Liver (tissue), 8 donors: ENCODE measurements at regions not wholly inside any gene's neighbourhood (a gene's known extent, or its start where the extent isn't known, plus 50 kb on each side); places are given as distances from the start of the nearest gene placed in this dataset.

Source experiments
- DNase-seq: peaks from one replicate; pipeline ENCODE4 v3.0.0-alpha.2; 2017; ENCODE audit warnings: low spot score
- H3K27ac ChIP-seq, 2 donors: one replicate each; pipeline ENCODE4 v1.7.0; 2013; ENCODE audit warnings: inconsistent platforms in 2 of 2, low read length in 2 of 2, control low read depth in 1 of 2, low read depth in 1 of 2, mild to moderate bottlenecking in 1 of 2
- H3K27me3 ChIP-seq, 4 donors: one replicate each; pipeline versions ENCODE4 v1.6.1 to v1.7.0; 2013; ENCODE audit warnings: low read length in 3 of 4, inconsistent platforms in 1 of 4, mild to moderate bottlenecking in 1 of 4, moderate library complexity in 1 of 4; ENCODE audit not compliant: control insufficient read depth in 4 of 4, insufficient read depth in 4 of 4
- H3K36me3 ChIP-seq, 4 donors: one replicate each; pipeline versions ENCODE4 v1.6.1 to v1.7.0; 2013; ENCODE audit warnings: low read length in 3 of 4, mild to moderate bottlenecking in 3 of 4, low read depth in 1 of 4, moderate library complexity in 1 of 4; ENCODE audit not compliant: control insufficient read depth in 4 of 4, insufficient read depth in 3 of 4
- H3K4me1 ChIP-seq, 4 donors: one replicate each; pipeline versions ENCODE4 v1.6.1 to v1.7.0; 2013; ENCODE audit warnings: low read length in 3 of 4, mild to moderate bottlenecking in 3 of 4, moderate library complexity in 1 of 4; ENCODE audit not compliant: control insufficient read depth in 4 of 4, insufficient read depth in 4 of 4
- H3K4me3 ChIP-seq, 3 donors: one replicate each; pipeline versions ENCODE4 v1.6.1 to v1.7.0; 2013; ENCODE audit warnings: low read length in 3 of 3, control low read depth in 1 of 3, low read depth in 1 of 3, mild to moderate bottlenecking in 1 of 3
- H3K9ac ChIP-seq, 2 donors: one replicate each; pipeline ENCODE4 v1.7.0; 2013; ENCODE audit warnings: low read length in 2 of 2, mild to moderate bottlenecking in 2 of 2, moderate library complexity in 2 of 2, control low read depth in 1 of 2, low read depth in 1 of 2
- H3K9me3 ChIP-seq, 4 donors: one replicate each; pipeline versions ENCODE4 v1.6.1 to v1.7.0; 2013; ENCODE audit warnings: low read length in 3 of 4; ENCODE audit not compliant: control insufficient read depth in 4 of 4
- ATF3 ChIP-seq: IDR thresholded peaks from 2 replicates; pipeline ENCODE4 v1.6.1; 2016; ENCODE audit warnings: antibody characterized with exemption
- CTCF ChIP-seq: fragments of 150-350 bp; IDR thresholded peaks from 2 replicates; pipeline ENCODE4 v1.5.1; 2017; ENCODE audit warnings: improper control_type of control experiment, low read depth, low read length; ENCODE audit not compliant: missing input control
- EGR1 ChIP-seq, 2 donors: IDR thresholded peaks; 2 replicates each; pipeline ENCODE4 v1.6.1; 2016 to 2018; ENCODE audit warnings: antibody characterized with exemption in 2 of 2, low read depth in 2 of 2
- FOXA2 ChIP-seq: IDR thresholded peaks from 2 replicates; pipeline ENCODE4 v1.6.1; 2016; ENCODE audit warnings: antibody characterized with exemption
- MAX ChIP-seq: IDR thresholded peaks from 2 replicates; pipeline ENCODE4 v1.6.1; 2016; ENCODE audit warnings: antibody characterized with exemption
- RAD21 ChIP-seq, 2 donors: IDR thresholded peaks; 2 replicates each; pipeline ENCODE4 v1.6.1; 2016; ENCODE audit warnings: antibody characterized with exemption in 2 of 2, mild to moderate bottlenecking in 2 of 2
- REST ChIP-seq: IDR thresholded peaks from 2 replicates; pipeline ENCODE4 v1.6.1; 2016; ENCODE audit warnings: antibody characterized with exemption, mild to moderate bottlenecking
- WGBS: extraction: QIAGEN DNeasy Blood & Tissue Kit; methylation state at CpG from one replicate; pipeline ENCODE4 v1.1.7; 2013; 5-methylcytosine and 5-hydroxymethylcytosine counted together
- TF ChIP-seq, protein P1 (sequence below): IDR thresholded peaks from 2 replicates; pipeline ENCODE4 v1.6.1; 2016; ENCODE audit warnings: antibody characterized with exemption
- donor health status: healthy.
- donor health status: healthy.
- donor health status: healthy.
- donor health status: healthy.
- donor health status: healthy.

DNA sequence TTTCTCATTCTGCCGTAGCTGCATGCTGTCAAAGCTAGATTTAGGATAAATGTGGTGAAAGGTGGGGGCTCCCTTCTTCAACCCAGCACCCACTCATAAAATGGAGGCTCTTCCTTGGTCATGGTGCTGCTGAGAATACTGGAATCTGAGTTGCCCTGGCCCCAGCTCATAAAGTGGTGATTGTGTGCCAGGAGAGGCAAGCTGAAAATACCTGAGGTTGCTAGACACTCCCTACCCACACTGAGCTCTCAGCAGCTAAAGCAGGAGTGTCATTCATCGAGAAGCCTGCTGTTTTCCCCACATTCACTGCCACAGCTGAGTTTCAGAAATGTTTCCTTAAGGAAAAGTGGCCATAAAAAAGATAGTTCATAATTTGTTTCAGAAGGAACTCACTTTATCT, 297.1 kb upstream of the RBMS1 start:
- 72% methylated on average over 2 of the region's 2 CpGs for WGBS
- H3K9ac ChIP-seq: no peak overlapping the region
- H3K27me3 ChIP-seq: no peaks in the 10 kb centered on the region
- H3K9me3 ChIP-seq: no peaks in the 10 kb centered on the region
- TF ChIP-seq ATF3 (no peak), REST (no peak), CTCF (no peak), RAD21 (IDR thresholded peaks at IDR 0.05) (no peak)
- no peak for DNase-seq
- no peaks in the 10 kb centered on the region for H3K36me3 ChIP-seq
- no peaks in the 10 kb centered on the region for H3K4me1 ChIP-seq
- H3K27ac ChIP-seq: no peak overlapping the region
- H3K4me3 ChIP-seq: no peak overlapping the region

GRCh38 chr2:160791884-160792283, 298.3 kb upstream of the RBMS1 start:
- Histone ChIP-seq H3K4me3 (no peak overlapping the region), H3K9me3 (no peaks in the 10 kb centered on the region), H3K27ac (no peak overlapping the region), H3K27me3 (no peaks in the 10 kb centered on the region), H3K4me1 (no peaks in the 10 kb centered on the region), H3K36me3 (no peaks in the 10 kb centered on the region), H3K9ac (no peak overlapping the region)
- 67% methylated on average over 3 of the region's 3 CpGs for WGBS
- TF ChIP-seq EGR1 (IDR thresholded peaks at IDR 0.05; ENCODE audit: low read depth in 2 of 2): no peak
- TF ChIP-seq, protein P1, sequence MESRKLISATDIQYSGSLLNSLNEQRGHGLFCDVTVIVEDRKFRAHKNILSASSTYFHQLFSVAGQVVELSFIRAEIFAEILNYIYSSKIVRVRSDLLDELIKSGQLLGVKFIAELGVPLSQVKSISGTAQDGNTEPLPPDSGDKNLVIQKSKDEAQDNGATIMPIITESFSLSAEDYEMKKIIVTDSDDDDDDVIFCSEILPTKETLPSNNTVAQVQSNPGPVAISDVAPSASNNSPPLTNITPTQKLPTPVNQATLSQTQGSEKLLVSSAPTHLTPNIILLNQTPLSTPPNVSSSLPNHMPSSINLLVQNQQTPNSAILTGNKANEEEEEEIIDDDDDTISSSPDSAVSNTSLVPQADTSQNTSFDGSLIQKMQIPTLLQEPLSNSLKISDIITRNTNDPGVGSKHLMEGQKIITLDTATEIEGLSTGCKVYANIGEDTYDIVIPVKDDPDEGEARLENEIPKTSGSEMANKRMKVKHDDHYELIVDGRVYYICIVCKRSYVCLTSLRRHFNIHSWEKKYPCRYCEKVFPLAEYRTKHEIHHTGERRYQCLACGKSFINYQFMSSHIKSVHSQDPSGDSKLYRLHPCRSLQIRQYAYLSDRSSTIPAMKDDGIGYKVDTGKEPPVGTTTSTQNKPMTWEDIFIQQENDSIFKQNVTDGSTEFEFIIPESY: no peak
- no peak for DNase-seq

GRCh38 chr2:160792837-160793236, 299.2 kb upstream of the RBMS1 start:
- TF ChIP-seq ATF3: no peak
- TF ChIP-seq FOXA2: no peak
- no peak for TF ChIP-seq MAX
- no peak for TF ChIP-seq RAD21 (IDR thresholded peaks at IDR 0.05)
- TF ChIP-seq REST: no peak
- H3K36me3 ChIP-seq: no peaks in the 10 kb centered on the region
- no peak overlapping the region for H3K4me3 ChIP-seq
- H3K9me3 ChIP-seq: no peaks in the 10 kb centered on the region
- no peak overlapping the region for H3K9ac ChIP-seq
- no peak for DNase-seq
- no peak overlapping the region for H3K27ac ChIP-seq
- WGBS: 74% methylated on average over 4 of the region's 4 CpGs
- H3K4me1 ChIP-seq: no peaks in the 10 kb centered on the region
- no peaks in the 10 kb centered on the region for H3K27me3 ChIP-seq
